H1 (cell line): ENCODE measurements at regions not wholly inside any gene's neighbourhood (a gene's known extent, or its start where the extent isn't known, plus 50 kb on each side); places are given as distances from the start of the nearest gene placed in this dataset.
A peak's percentile ranks its signal among the peaks of the same experiment; 100 is the strongest.

Experiments used
- CTCF ChIA-PET: fragments of 300-600 bp; sonication (Branson Sonifier 250); formaldehyde crosslinking; loops from one replicate; lab custom pipeline; 2021; ENCODE audit not compliant: partially characterized antibody; lab: Charles Lee
- POLR2A ChIA-PET: fragments of 300-600 bp; sonication (Branson Sonifier 250); formaldehyde crosslinking; loops from one replicate; lab custom pipeline; 2021; ENCODE audit warnings: inconsistent platforms; ENCODE audit not compliant: partially characterized antibody; lab: Charles Lee
- DNase-seq, 2 experiments: peaks; one replicate each; pipeline versions ENCODE4 v3.0.0 to v3.0.0-alpha.2; 2010 to 2022; ENCODE audit warnings: low spot score in 2 of 2, low read depth in 1 of 2, mixed read lengths in 1 of 2
- FAIRE-seq: peaks from 2 replicates; lab custom pipeline; 2011; peaks lifted over from hg19 to GRCh38; lab: Jason Lieb, UNC
- H2AFZ ChIP-seq: 2 replicates; pipeline ENCODE4 v1.8.1; 2012; ENCODE audit warnings: low read length, inconsistent platforms
- H2AK5ac ChIP-seq: 2 replicates; pipeline ENCODE4 v1.6.1; 2013; ENCODE audit warnings: low read depth, low read length
- H2BK120ac ChIP-seq: replicated peaks from 2 replicates; pipeline ENCODE3; 2013; ENCODE audit warnings: low read depth, low read length, inconsistent platforms
- H2BK12ac ChIP-seq: 2 replicates; pipeline ENCODE4 v1.6.1; 2013; ENCODE audit warnings: low read depth, low read length
- H2BK15ac ChIP-seq: 2 replicates; pipeline ENCODE4 v1.6.1; 2013; ENCODE audit warnings: low read length
- H2BK20ac ChIP-seq: 2 replicates; pipeline ENCODE4 v1.6.1; 2013; ENCODE audit warnings: low read length
- H2BK5ac ChIP-seq: 2 replicates; pipeline ENCODE4 v1.6.1; 2013; ENCODE audit warnings: low read depth, low read length
- H3K14ac ChIP-seq: 2 replicates; pipeline ENCODE4 v1.6.1; 2013; ENCODE audit warnings: inconsistent platforms; ENCODE audit not compliant: insufficient read length
- H3K18ac ChIP-seq: 2 replicates; pipeline ENCODE4 v1.6.1; 2013; ENCODE audit warnings: low read length; ENCODE audit errors: extremely low read depth
- H3K23ac ChIP-seq: 2 replicates; pipeline ENCODE4 v1.6.1; 2013; ENCODE audit warnings: inconsistent platforms; ENCODE audit not compliant: insufficient read length
- H3K23me2 ChIP-seq: 2 replicates; pipeline ENCODE4 v1.6.1; 2013; ENCODE audit warnings: low read depth, low read length
- H3K27ac ChIP-seq: 2 replicates; pipeline ENCODE4 v1.6.1; 2011; ENCODE audit warnings: low read depth, low read length, inconsistent platforms
- H3K27me3 ChIP-seq, 4 experiments: replicated peaks in 1 of 4; 1 replicate in 1 of 4; 2 replicates in 3 of 4; pipeline versions ENCODE4 v1.6.1 to v1.8.1; 2011 to 2013; ENCODE audit warnings: low read length in 3 of 4, mild to moderate bottlenecking in 3 of 4, inconsistent platforms in 2 of 4, mixed read lengths in 2 of 4, moderate library complexity in 1 of 4; ENCODE audit not compliant: control insufficient read depth in 3 of 4, insufficient read depth in 3 of 4; ENCODE audit errors: extremely low read depth in 1 of 4
- H3K36me3 ChIP-seq, 4 experiments: 2 replicates each; pipeline versions ENCODE4 v1.6.1 to v1.8.1; 2011 to 2013; ENCODE audit warnings: mild to moderate bottlenecking in 4 of 4, low read length in 3 of 4, moderate library complexity in 2 of 4, control low read depth in 1 of 4, inconsistent platforms in 1 of 4; ENCODE audit not compliant: insufficient read depth in 4 of 4, control insufficient read depth in 2 of 4
- H3K4ac ChIP-seq: replicated peaks from 2 replicates; pipeline ENCODE3; 2013; ENCODE audit warnings: low read length, low read depth, mixed read lengths, inconsistent platforms; ENCODE audit not compliant: insufficient read length
- H3K4me1 ChIP-seq, 4 experiments: replicated peaks in 1 of 4; 1 replicate in 1 of 4; 2 replicates in 3 of 4; pipeline versions ENCODE4 v1.6.1 to v1.8.1; 2011 to 2013; ENCODE audit warnings: low read length in 3 of 4, inconsistent platforms in 2 of 4, mixed read lengths in 1 of 4; ENCODE audit not compliant: insufficient read depth in 4 of 4, control insufficient read depth in 3 of 4
- H3K4me2 ChIP-seq, 2 experiments: 2 replicates each; pipeline versions ENCODE4 v1.6.1 to v1.8.1; 2011 to 2013; ENCODE audit warnings: low read depth in 2 of 2, low read length in 2 of 2, control low read depth in 1 of 2, inconsistent platforms in 1 of 2, mild to moderate bottlenecking in 1 of 2; ENCODE audit not compliant: insufficient read depth in 1 of 2
- H3K4me3 ChIP-seq, 4 experiments: fragments of 200-600, 300-600 bp in 1 of 4; sonication (generic), shearing (Covaris generic), sonication (Bioruptor Twin) in 1 of 4; 2 replicates each; pipeline versions ENCODE4 v1.5.1 to v1.8.1; 2011 to 2016; ENCODE audit warnings: low read length in 4 of 4, low read depth in 3 of 4, control low read depth in 2 of 4, inconsistent platforms in 2 of 4, mild to moderate bottlenecking in 2 of 4, mixed read lengths in 1 of 4, moderate library complexity in 1 of 4; ENCODE audit not compliant: insufficient read depth in 2 of 4; ENCODE audit errors: extremely low read depth in 1 of 4
- H3K56ac ChIP-seq: replicated peaks from 2 replicates; pipeline ENCODE3; 2013; ENCODE audit warnings: low read depth, mild to moderate bottlenecking, mixed read lengths, low read length, inconsistent platforms; ENCODE audit not compliant: insufficient read length
- H3K79me1 ChIP-seq: 2 replicates; pipeline ENCODE4 v1.6.1; 2013; ENCODE audit warnings: low read depth, low read length, control low read depth
- H3K79me2 ChIP-seq, 2 experiments: 2 replicates each; pipeline versions ENCODE4 v1.6.1 to v1.8.1; 2012 to 2013; ENCODE audit warnings: low read length in 2 of 2, mild to moderate bottlenecking in 2 of 2, inconsistent platforms in 1 of 2; ENCODE audit not compliant: insufficient read depth in 2 of 2, control insufficient read depth in 1 of 2
- H3K9ac ChIP-seq, 4 experiments: replicated peaks in 1 of 4; 1 replicate in 1 of 4; 2 replicates in 3 of 4; pipeline versions ENCODE4 v1.6.1 to v1.8.1; 2011 to 2013; ENCODE audit warnings: low read depth in 3 of 4, low read length in 3 of 4, control low read depth in 2 of 4, mild to moderate bottlenecking in 2 of 4, moderate library complexity in 2 of 4, inconsistent platforms in 1 of 4; ENCODE audit errors: extremely low read depth in 1 of 4
- H3K9me3 ChIP-seq, 2 experiments: 2 replicates each; pipeline versions ENCODE4 v1.6.1 to v1.8.1; 2012 to 2013; ENCODE audit warnings: mild to moderate bottlenecking in 2 of 2, moderate library complexity in 2 of 2, control low read depth in 1 of 2, inconsistent platforms in 1 of 2, low read depth in 1 of 2, low read length in 1 of 2, mixed read lengths in 1 of 2; ENCODE audit not compliant: insufficient read depth in 2 of 2
- H4K20me1 ChIP-seq, 2 experiments: replicated peaks in 1 of 2; 2 replicates each; pipeline versions ENCODE3 to v1.8.1; 2011 to 2013; ENCODE audit warnings: inconsistent platforms in 2 of 2, low read length in 2 of 2, mild to moderate bottlenecking in 1 of 2; ENCODE audit not compliant: insufficient read depth in 2 of 2, control insufficient read depth in 1 of 2
- H4K5ac ChIP-seq: 2 replicates; pipeline ENCODE4 v1.6.1; 2013; ENCODE audit warnings: low read length, low read depth, mixed read lengths, inconsistent platforms; ENCODE audit not compliant: insufficient read length
- H4K8ac ChIP-seq: 2 replicates; pipeline ENCODE4 v1.8.0; 2013; ENCODE audit warnings: mild to moderate bottlenecking, moderate library complexity, low read length, inconsistent platforms; ENCODE audit not compliant: insufficient read depth; ENCODE audit errors: extremely low read depth
- H4K91ac ChIP-seq: replicated peaks from 2 replicates; pipeline ENCODE3; 2013; ENCODE audit warnings: low read length, mixed read lengths, inconsistent platforms; ENCODE audit not compliant: insufficient read length
- POU5F1 ChIP-seq: IDR thresholded peaks from 2 replicates; pipeline ENCODE4 v1.6.1; 2011; ENCODE audit warnings: low read depth, mild to moderate bottlenecking, low read length, moderate library complexity
- SAP30 ChIP-seq: fragments of 300-600 bp; sonication (generic); IDR thresholded peaks from 2 replicates; pipeline ENCODE4 v1.7.1; 2012; ENCODE audit warnings: low read length, moderate library complexity, mild to moderate bottlenecking, inconsistent platforms; ENCODE audit not compliant: insufficient read depth, insufficient replicate concordance
- SIX5 ChIP-seq: IDR thresholded peaks from 2 replicates; pipeline ENCODE4 v1.6.1; 2011; ENCODE audit warnings: mild to moderate bottlenecking, low read depth, low read length
- WGBS, 2 experiments: shearing (Covaris generic) in 1 of 2; methylation state at CpG; one replicate each; pipeline versions ENCODE4 v1.1.6 to v1.1.7; 2013 to 2015; ENCODE audit warnings: low lambda C conversion rate in 2 of 2, mixed read lengths in 2 of 2, inconsistent platforms in 1 of 2, low coverage in 1 of 2, missing lambda C conversion rate in 1 of 2; ENCODE audit not compliant: insufficient replicate concordance in 2 of 2, insufficient coverage in 1 of 2, insufficient read length in 1 of 2; ENCODE audit errors: extremely low coverage in 1 of 2, missing lambda C conversion rate in 1 of 2; 5-methylcytosine and 5-hydroxymethylcytosine counted together

- H4K5ac ChIP-seq = no peak overlapping the region
- POLR2A ChIA-PET = no interaction called here
- FAIRE-seq (no peak), DNase-seq (peak in 1 of 2 experiments; percentile 48)
- 85% methylated on average over 15 of the region's 16 CpGs; no CpG with 5 or more reads in 1 of the 2 experiments for WGBS, 2 experiments
- CTCF ChIA-PET = no interaction called here
- H3K9me3 ChIP-seq = peaks cover 1 to 3% of the 10 kb centered on the region in 2 experiments; a peak in 2 of 4 replicates
- TF ChIP-seq SAP30 = no peak
- no peak for TF ChIP-seq POU5F1
- TF ChIP-seq SIX5 = no peak
- H3K27ac ChIP-seq = no peak overlapping the region
- no peak overlapping the region for H2BK12ac ChIP-seq
- H3K79me2 ChIP-seq = no peaks in the 10 kb centered on the region
- H2BK120ac ChIP-seq = no peak overlapping the region
- no peak overlapping the region for H3K56ac ChIP-seq
- H3K23ac ChIP-seq = no peak overlapping the region
- no peak overlapping the region for H2AK5ac ChIP-seq
- no peaks in the 10 kb centered on the region for H3K36me3 ChIP-seq
- H3K4me3 ChIP-seq = no peak overlapping the region
- H3K14ac ChIP-seq = no peak overlapping the region
- no peak overlapping the region for H2BK5ac ChIP-seq
- no peaks in the 10 kb centered on the region for H3K79me1 ChIP-seq
- H2BK15ac ChIP-seq = 0 out of 2 replicates have a peak overlapping the region, but pooled peaks have one; percentile 46
- H2BK20ac ChIP-seq = no peak overlapping the region
- no peak overlapping the region for H3K4me2 ChIP-seq
- H3K18ac ChIP-seq = no peak overlapping the region
- H3K4ac ChIP-seq = no peak overlapping the region
- peaks cover 6 to 28% (median 18%) of the 10 kb centered on the region in 4 experiments for H3K4me1 ChIP-seq
- H4K91ac ChIP-seq = no peak overlapping the region
- no peaks in the 10 kb centered on the region for H4K20me1 ChIP-seq
- no peak overlapping the region for H2AFZ ChIP-seq
- H4K8ac ChIP-seq = no peak overlapping the region; the same call in 1 of the 2 replicates
- no peaks in the 10 kb centered on the region; a peak in 2 of 7 replicates for H3K27me3 ChIP-seq
- H3K23me2 ChIP-seq = peaks cover 3% of the 10 kb centered on the region; the same call in 1 of the 2 replicates
- H3K9ac ChIP-seq = no peak overlapping the region
Observed at GRCh38 chr10:131655101-131655849, 245.5 kb upstream of the PPP2R2D start.
